GM12878 (cell line): ENCODE measurements at regions not wholly inside any gene's neighbourhood (a gene's known extent, or its start where the extent isn't known, plus 50 kb on each side); places are given as distances from the start of the nearest gene placed in this dataset.

Source experiments
- ATAC-seq: fragments of 200-7000 bp; cut with Tn5 transposase; 3 replicates; pipeline ENCODE4 v1.9.1; 2020; ENCODE audit warnings: mild to moderate bottlenecking, moderate library complexity
- BruUV-seq: library from RNA; stranded (reverse); fragments of 400-500 nt; replicated peaks from 2 replicates; lab custom pipeline; 2021; lab: Mats Ljungman, UMichigan
- CTCF ChIA-PET: fragments of 300-600 bp; sonication (Branson Sonifier 250); formaldehyde crosslinking; extraction: SDS; loops from one replicate; lab custom pipeline; 2021; ENCODE audit warnings: inconsistent platforms; lab: Yijun Ruan, JAX
- POLR2A ChIA-PET: fragments of 350-600 bp; formaldehyde crosslinking; extraction: SDS; loops from one replicate; lab custom pipeline; 2021; ENCODE audit warnings: inconsistent platforms; lab: Charles Lee
- RAD21 ChIA-PET: fragments of 300-600 bp; sonication (Branson Sonifier 250); formaldehyde crosslinking; loops from one replicate; lab custom pipeline; 2023; ENCODE audit warnings: antibody characterized with exemption; ENCODE audit not compliant: unreplicated experiment; lab: Charles Lee
- SMC1A ChIA-PET: fragments of 300-600 bp; sonication (Branson Sonifier 250); formaldehyde crosslinking; loops from one replicate; lab custom pipeline; 2023; ENCODE audit not compliant: unreplicated experiment, uncharacterized antibody; lab: Charles Lee
- DNase-seq: peaks from one replicate; pipeline ENCODE4 v3.0.0-alpha.2; 2011; ENCODE audit warnings: low read depth, low spot score
- FAIRE-seq: peaks from 3 replicates; lab custom pipeline; 2011; peaks lifted over from hg19 to GRCh38; lab: Jason Lieb, UNC
- H2AFZ ChIP-seq: 2 replicates; pipeline ENCODE4 v1.6.0; 2011; ENCODE audit warnings: low read depth, low read length, control low read depth; ENCODE audit not compliant: control insufficient read depth
- H3K27ac ChIP-seq: 2 replicates; pipeline ENCODE4 v1.5.1; 2011; ENCODE audit warnings: control low read depth; ENCODE audit not compliant: control insufficient read depth, insufficient read depth
- H3K27me3 ChIP-seq, 2 experiments: replicated peaks in 1 of 2; 2 replicates each; pipeline versions ENCODE4 v1.6.0 to v1.6.1; 2011; ENCODE audit warnings: low read length in 1 of 2; ENCODE audit not compliant: control insufficient read depth in 2 of 2, insufficient read depth in 2 of 2
- H3K36me3 ChIP-seq, 2 experiments: 2 replicates each; pipeline ENCODE4 v1.5.1; 2011; ENCODE audit warnings: low read length in 1 of 2; ENCODE audit not compliant: control insufficient read depth in 2 of 2, insufficient read depth in 2 of 2
- H3K4me1 ChIP-seq: 2 replicates; pipeline ENCODE4 v1.6.1; 2011; ENCODE audit warnings: mild to moderate bottlenecking, low read length, moderate library complexity, mixed read lengths; ENCODE audit not compliant: control insufficient read depth, insufficient read depth
- H3K4me2 ChIP-seq: 2 replicates; pipeline ENCODE4 v1.6.0; 2011; ENCODE audit warnings: control low read depth; ENCODE audit not compliant: control insufficient read depth, insufficient read depth
- H3K4me3 ChIP-seq: fragments of 200-600 bp; sonication (generic); 2 replicates; pipeline ENCODE4 v1.5.1; 2016
- H3K79me2 ChIP-seq: 2 replicates; pipeline ENCODE4 v1.6.0; 2011; ENCODE audit warnings: low read length; ENCODE audit not compliant: control insufficient read depth, insufficient read depth
- H3K9ac ChIP-seq: 2 replicates; pipeline ENCODE4 v1.8.0; 2011; ENCODE audit warnings: low read length, control low read depth, mixed read lengths; ENCODE audit not compliant: control insufficient read depth, insufficient read depth
- H3K9me3 ChIP-seq: replicated peaks from 3 replicates; pipeline ENCODE4 v1.5.1; 2011; ENCODE audit warnings: mild to moderate bottlenecking, low read length; ENCODE audit not compliant: control insufficient read depth, insufficient read depth
- H4K20me1 ChIP-seq: 2 replicates; pipeline ENCODE4 v1.6.0; 2011; ENCODE audit not compliant: control insufficient read depth, insufficient read depth
- BCLAF1 ChIP-seq: fragments of 450-650 bp; IDR thresholded peaks from 2 replicates; pipeline ENCODE4 v1.6.1; 2017; ENCODE audit warnings: antibody characterized with exemption, mild to moderate bottlenecking, moderate library complexity
- CHD2 ChIP-seq: IDR thresholded peaks from 2 replicates; pipeline ENCODE4 v1.6.1; 2011; ENCODE audit warnings: low read depth, low read length, improper control_type of control experiment, borderline replicate concordance
- CTCF ChIP-seq, 3 experiments: IDR thresholded peaks in 2 of 3; conservative IDR thresholded peaks in 1 of 3; 2 replicates each; pipeline ENCODE4 v1.5.1; 2011; ENCODE audit warnings: low read depth in 3 of 3, low read length in 3 of 3, mild to moderate bottlenecking in 3 of 3, control low read depth in 2 of 3, moderate library complexity in 2 of 3, inconsistent platforms in 1 of 3, mixed read lengths in 1 of 3; ENCODE audit not compliant: control insufficient read depth in 2 of 3, insufficient read depth in 1 of 3; ENCODE audit errors: extremely low read depth in 1 of 3
- ESRRA ChIP-seq: IDR thresholded peaks from 2 replicates; pipeline ENCODE4 v1.6.1; 2012; ENCODE audit warnings: mild to moderate bottlenecking, low read length, improper control_type of control experiment
- MEF2B ChIP-seq: fragments of 450-650 bp; IDR thresholded peaks from 2 replicates; pipeline ENCODE4 v1.6.1; 2018; ENCODE audit warnings: mild to moderate bottlenecking, moderate library complexity; ENCODE audit not compliant: partially characterized antibody, poor library complexity, severe bottlenecking
- RB1 ChIP-seq: fragments of 450-650 bp; formaldehyde crosslinking; IDR thresholded peaks from 2 replicates; pipeline ENCODE4 v1.6.1; 2017; ENCODE audit warnings: mild to moderate bottlenecking, borderline replicate concordance
- WGBS: methylation state at CpG from one replicate; pipeline ENCODE4 v1.1.6; 2016; ENCODE audit warnings: low lambda C conversion rate; ENCODE audit not compliant: insufficient replicate concordance, insufficient coverage; ENCODE audit errors: missing lambda C conversion rate; 5-methylcytosine and 5-hydroxymethylcytosine counted together
- in situ Hi-C: fragments of 300-500 bp; cut with MboI; formaldehyde crosslinking; loops from 9 replicates; pipeline ENCODE4 v1.14.3; 2018; ENCODE audit warnings: mixed read lengths
- intact Hi-C: fragments of 100-400 bp; cut with micrococcal nuclease; formaldehyde crosslinking; loops from one replicate; pipeline ENCODE4 v1.14.2; 2022; ENCODE audit not compliant: unreplicated experiment

GRCh38 chr13:55516610-55517009, 1624.1 kb upstream of the PRR20A start (continued):
- TF ChIP-seq CHD2 (no peak), RB1 (no peak)

- ATAC-seq (no peak), DNase-seq (no peak), FAIRE-seq (no peak)
- Histone ChIP-seq H2AFZ (no peak overlapping the region), H3K36me3 (no peaks in the 10 kb centered on the region), H3K4me2 (no peak overlapping the region), H3K4me1 (no peaks in the 10 kb centered on the region), H4K20me1 (no peaks in the 10 kb centered on the region), H3K9ac (no peak overlapping the region), H3K27ac (no peak overlapping the region), H3K79me2 (no peaks in the 10 kb centered on the region), H3K27me3 (no peaks in the 10 kb centered on the region), H3K9me3 (no peaks in the 10 kb centered on the region), H3K4me3 (no peak overlapping the region)
- in situ Hi-C loops (no loop called here), intact Hi-C loops (no loop called here)
- CTCF ChIA-PET: no interaction called here
- peak in 1 of 3 experiments; percentile 9; a peak in 1 of 6 replicates for TF ChIP-seq CTCF (IDR thresholded peaks at IDR 0.05 in 2 of 3, conservative IDR thresholded peaks at IDR 0.05 in 1 of 3; ENCODE audit: control insufficient read depth in 2 of 3, extremely low read depth in 1 of 3, insufficient read depth in 1 of 3, low read depth in 3 of 3, low read length in 3 of 3)
- TF ChIP-seq MEF2B: no peak
- no peak for TF ChIP-seq BCLAF1
- no peak for TF ChIP-seq ESRRA
- BruUV-seq: no TSS peak
- SMC1A ChIA-PET: no interaction called here
- RAD21 ChIA-PET: no interaction called here
- POLR2A ChIA-PET: no interaction called here
- 0% methylated on average over 1 of the region's 1 CpG for WGBS
Observed at GRCh38 chr13:55517312-55517711, 1623.4 kb upstream of the PRR20A start.
